ENCODE measurements at regions not wholly inside any gene's neighbourhood (a gene's known extent, or its start where the extent isn't known, plus 50 kb on each side); places are given as distances from the start of the nearest gene placed in this dataset.

DNA sequence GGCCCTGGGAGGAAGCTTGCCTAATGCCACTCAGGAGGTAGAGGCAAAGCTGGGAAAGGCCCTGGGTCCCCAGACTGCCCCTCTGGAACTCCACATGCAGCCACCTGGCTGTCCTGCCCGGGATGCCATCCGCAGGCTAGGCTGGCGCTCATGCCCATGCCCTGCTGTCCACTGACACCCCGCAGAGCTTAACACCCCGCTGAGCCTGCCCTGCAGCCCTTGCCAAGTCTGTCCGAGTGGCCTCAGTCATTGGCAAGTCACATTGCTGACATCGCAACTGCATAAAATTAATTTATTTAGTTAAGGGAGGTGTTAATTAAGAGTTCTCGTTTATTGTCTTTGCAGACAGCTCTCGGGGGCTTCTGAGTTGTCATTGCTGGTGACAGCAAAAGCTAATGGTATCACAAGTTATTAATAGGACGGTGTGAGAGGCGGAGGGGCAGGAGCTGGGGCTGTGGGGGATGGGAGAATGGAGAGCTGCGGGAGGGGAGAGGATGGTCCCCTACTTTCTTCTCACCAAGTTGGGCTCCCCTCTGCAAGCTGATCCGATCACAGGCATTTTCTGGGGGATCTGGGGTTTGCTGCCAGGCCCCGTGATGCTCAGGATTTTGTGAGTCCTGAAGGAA, 55.6 kb upstream of the PCBD1 start:
- no peak overlapping the region for H3K27ac ChIP-seq
- H3K4me3 ChIP-seq, result no peak overlapping the region
- TF ChIP-seq, protein P1, sequence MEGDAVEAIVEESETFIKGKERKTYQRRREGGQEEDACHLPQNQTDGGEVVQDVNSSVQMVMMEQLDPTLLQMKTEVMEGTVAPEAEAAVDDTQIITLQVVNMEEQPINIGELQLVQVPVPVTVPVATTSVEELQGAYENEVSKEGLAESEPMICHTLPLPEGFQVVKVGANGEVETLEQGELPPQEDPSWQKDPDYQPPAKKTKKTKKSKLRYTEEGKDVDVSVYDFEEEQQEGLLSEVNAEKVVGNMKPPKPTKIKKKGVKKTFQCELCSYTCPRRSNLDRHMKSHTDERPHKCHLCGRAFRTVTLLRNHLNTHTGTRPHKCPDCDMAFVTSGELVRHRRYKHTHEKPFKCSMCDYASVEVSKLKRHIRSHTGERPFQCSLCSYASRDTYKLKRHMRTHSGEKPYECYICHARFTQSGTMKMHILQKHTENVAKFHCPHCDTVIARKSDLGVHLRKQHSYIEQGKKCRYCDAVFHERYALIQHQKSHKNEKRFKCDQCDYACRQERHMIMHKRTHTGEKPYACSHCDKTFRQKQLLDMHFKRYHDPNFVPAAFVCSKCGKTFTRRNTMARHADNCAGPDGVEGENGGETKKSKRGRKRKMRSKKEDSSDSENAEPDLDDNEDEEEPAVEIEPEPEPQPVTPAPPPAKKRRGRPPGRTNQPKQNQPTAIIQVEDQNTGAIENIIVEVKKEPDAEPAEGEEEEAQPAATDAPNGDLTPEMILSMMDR (IDR thresholded peaks at IDR 0.05), result no peak
- H3K36me3 ChIP-seq, result no peaks in the 10 kb centered on the region
- no peak for DNase-seq (ENCODE audit: low spot score)
- no peaks in the 10 kb centered on the region for H3K9me3 ChIP-seq
- no peaks in the 10 kb centered on the region for H3K4me1 ChIP-seq (ENCODE audit: control insufficient read depth in 1 of 2, low read depth in 2 of 2)
- H3K27me3 ChIP-seq (replicated peaks; ENCODE audit: insufficient read depth), result no peaks in the 10 kb centered on the region
- ATAC-seq (ENCODE audit: insufficient number of reproducible peaks, low FRiP score, low read depth), result no peak

DNA sequence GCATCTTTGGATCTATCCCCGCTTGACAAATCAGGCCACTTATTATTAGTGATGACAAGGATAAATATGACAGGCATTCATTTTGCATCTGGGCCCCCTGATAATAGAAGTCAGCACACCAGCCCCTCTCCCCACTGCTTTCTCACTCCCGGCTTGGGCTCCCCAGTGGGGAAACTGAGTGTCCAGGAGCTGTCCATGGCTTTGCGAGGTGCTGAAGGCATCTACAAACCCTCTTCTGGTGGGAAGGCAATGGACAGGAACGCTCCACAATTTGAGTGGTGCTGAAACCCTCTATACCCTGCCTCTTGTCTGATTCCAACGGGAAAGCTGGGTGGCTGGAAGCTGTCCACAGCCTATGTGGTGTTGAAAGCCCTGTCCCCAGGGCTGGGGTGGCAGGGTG, 61.7 kb upstream of the PCBD1 start:
- H3K36me3 ChIP-seq, result no peaks in the 10 kb centered on the region
- no peaks in the 10 kb centered on the region for H3K4me1 ChIP-seq (ENCODE audit: control insufficient read depth in 1 of 2, low read depth in 2 of 2)
- ATAC-seq (ENCODE audit: insufficient number of reproducible peaks, low FRiP score, low read depth), result no peak
- no peak overlapping the region for H3K4me3 ChIP-seq
- H3K27me3 ChIP-seq (replicated peaks; ENCODE audit: insufficient read depth), result no peaks in the 10 kb centered on the region
- TF ChIP-seq, protein P1 (IDR thresholded peaks at IDR 0.05), result no peak
- no peak overlapping the region for H3K27ac ChIP-seq
- no peak for DNase-seq (ENCODE audit: low spot score)
- H3K9me3 ChIP-seq, result no peaks in the 10 kb centered on the region

DNA sequence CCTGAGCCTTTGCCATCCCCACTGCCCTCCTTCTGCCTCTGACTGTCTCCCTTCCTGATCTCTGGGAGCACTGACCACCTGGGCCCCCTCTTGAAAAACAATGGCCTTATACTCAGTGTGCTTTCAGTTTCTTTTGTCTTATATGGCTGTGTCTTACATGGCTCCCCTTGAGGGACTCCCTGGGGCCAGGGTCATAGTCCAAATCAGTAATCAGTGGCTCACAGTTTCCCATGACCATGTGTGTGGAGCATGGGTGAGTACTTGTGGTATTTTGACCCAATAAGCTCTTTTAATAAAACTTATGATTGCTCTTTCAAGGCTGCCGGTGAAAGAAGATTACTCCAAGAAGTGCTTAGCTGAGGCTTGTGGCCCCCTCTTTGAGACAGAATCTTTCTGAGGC, 62.4 kb upstream of the PCBD1 start:
- H3K36me3 ChIP-seq, result no peaks in the 10 kb centered on the region
- ATAC-seq (ENCODE audit: insufficient number of reproducible peaks, low FRiP score, low read depth), result no peak

DNA sequence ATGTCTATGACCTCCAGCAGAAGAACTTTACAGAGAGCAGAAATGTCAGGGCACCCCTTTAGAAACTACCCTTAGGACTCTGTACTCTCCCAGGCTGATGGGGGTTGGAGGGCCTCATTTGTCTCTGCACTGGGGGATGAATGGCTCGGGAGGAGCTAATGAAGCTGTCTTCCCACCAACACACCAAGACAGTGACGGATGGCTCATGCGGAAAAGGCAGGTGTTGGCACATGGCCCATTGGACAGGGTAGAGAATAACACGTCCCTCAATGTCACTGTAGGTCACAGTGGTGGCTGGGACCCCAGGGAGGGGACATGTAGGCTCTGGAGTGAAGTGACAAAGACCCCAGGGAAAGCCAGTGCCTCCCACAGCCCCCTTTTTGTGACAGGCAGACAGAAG, 64.0 kb upstream of the PCBD1 start:
- H3K4me1 ChIP-seq (ENCODE audit: control insufficient read depth in 1 of 2, low read depth in 2 of 2), result no peaks in the 10 kb centered on the region
- no peaks in the 10 kb centered on the region for H3K27me3 ChIP-seq (replicated peaks; ENCODE audit: insufficient read depth)
- DNase-seq (ENCODE audit: low spot score) (no peak), ATAC-seq (ENCODE audit: insufficient number of reproducible peaks, low FRiP score, low read depth) (no peak)
- no peaks in the 10 kb centered on the region for H3K9me3 ChIP-seq
- H3K27ac ChIP-seq, result no peak overlapping the region
- TF ChIP-seq, protein P1 (IDR thresholded peaks at IDR 0.05), result no peak
- H3K36me3 ChIP-seq, result no peaks in the 10 kb centered on the region
- no peak overlapping the region for H3K4me3 ChIP-seq

More for the DNA sequence above, 62.4 kb upstream of the PCBD1 start:
- H3K4me3 ChIP-seq, result no peak overlapping the region
- no peaks in the 10 kb centered on the region for H3K4me1 ChIP-seq (ENCODE audit: control insufficient read depth in 1 of 2, low read depth in 2 of 2)
- H3K27ac ChIP-seq, result no peak overlapping the region
- DNase-seq (ENCODE audit: low spot score), result no peak
- H3K9me3 ChIP-seq, result no peaks in the 10 kb centered on the region
- H3K27me3 ChIP-seq (replicated peaks; ENCODE audit: insufficient read depth), result no peaks in the 10 kb centered on the region
- TF ChIP-seq, protein P1 (IDR thresholded peaks at IDR 0.05), result no peak

DNA sequence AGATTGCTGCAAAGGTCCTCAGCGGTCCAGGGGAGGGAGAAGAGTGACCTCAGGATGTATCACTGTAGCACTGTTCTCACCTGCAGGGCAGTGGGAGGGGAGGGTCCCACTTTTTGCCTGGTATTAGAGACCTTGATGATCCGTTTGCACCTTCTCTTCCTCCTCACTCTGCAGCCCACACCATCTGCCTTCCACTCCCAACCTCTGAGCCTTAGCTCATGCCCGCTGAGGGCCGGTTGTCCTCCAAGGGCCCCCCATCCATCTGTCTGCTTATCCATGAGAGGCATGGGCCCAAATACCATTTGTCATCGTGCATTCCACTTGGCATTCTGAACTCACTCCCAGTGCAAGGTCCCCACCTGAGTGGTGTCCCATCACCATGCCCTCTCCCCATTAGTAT, 64.6 kb upstream of the PCBD1 start:
- Histone ChIP-seq H3K4me3 (no peak overlapping the region), H3K27ac (no peak overlapping the region), H3K9me3 (no peaks in the 10 kb centered on the region), H3K27me3 (replicated peaks; ENCODE audit: insufficient read depth) (no peaks in the 10 kb centered on the region), H3K4me1 (ENCODE audit: control insufficient read depth in 1 of 2, low read depth in 2 of 2) (no peaks in the 10 kb centered on the region), H3K36me3 (no peaks in the 10 kb centered on the region)
- ATAC-seq (ENCODE audit: insufficient number of reproducible peaks, low FRiP score, low read depth) (no peak), DNase-seq (ENCODE audit: low spot score) (no peak)
- TF ChIP-seq, protein P1 (IDR thresholded peaks at IDR 0.05), result no peak

All from thoracic aorta (tissue), 2 donors.